ENCODE measurements at regions not wholly inside any gene's neighbourhood (a gene's known extent, or its start where the extent isn't known, plus 50 kb on each side); places are given as distances from the start of the nearest gene placed in this dataset.
"Not testable (repeated sequence)": the region's sequence is repeated elsewhere in the genome, so short reads cannot be mapped to it uniquely, and the experiment has no call there.

- DNase-seq: no peak
Measured at GRCh38 chr20:29296256-29297230, 1960.9 kb upstream of the DEFB115 start.

GRCh38 chr20:29297411-29298270 is 1959.8 kb upstream of the DEFB115 start:
- DNase-seq: no peak

GRCh38 chr20:29298271-29298590 is 1959.2 kb upstream of the DEFB115 start:
- DNase-seq: no peak

- DNase-seq: no peak
Measured at GRCh38 chr20:29298759-29299613, 1958.5 kb upstream of the DEFB115 start.

GRCh38 chr20:29299811-29300578 is 1957.5 kb upstream of the DEFB115 start:
- no peak for DNase-seq

- DNase-seq: no peak
Measured at GRCh38 chr20:29300579-29301551, 1956.6 kb upstream of the DEFB115 start.

- no peak for DNase-seq
Measured at GRCh38 chr20:29301624-29302259, 1955.7 kb upstream of the DEFB115 start.

GRCh38 chr20:29302979-29303644 is 1954.4 kb upstream of the DEFB115 start:
- no peak for DNase-seq

GRCh38 chr20:29306390-29307072 is 1950.9 kb upstream of the DEFB115 start:
- DNase-seq: no peak

- DNase-seq: not testable (repeated sequence)
Measured at GRCh38 chr20:29307484-29307883, 1950.0 kb upstream of the DEFB115 start.

- not testable (repeated sequence) for DNase-seq
Measured at GRCh38 chr20:29308956-29309355, 1948.5 kb upstream of the DEFB115 start.

GRCh38 chr20:29309481-29309880 is 1948.0 kb upstream of the DEFB115 start:
- not testable (repeated sequence) for DNase-seq

- DNase-seq: not testable (repeated sequence)
Measured at GRCh38 chr20:29311046-29311445, 1946.4 kb upstream of the DEFB115 start.

- DNase-seq: not testable (repeated sequence)
Measured at GRCh38 chr20:29312679-29313078, 1944.8 kb upstream of the DEFB115 start.

- no peak for DNase-seq
Measured at GRCh38 chr20:29313481-29313880, 1944.0 kb upstream of the DEFB115 start.

GRCh38 chr20:29314294-29314693 is 1943.2 kb upstream of the DEFB115 start:
- DNase-seq: no peak

GRCh38 chr20:29318871-29319461 is 1938.5 kb upstream of the DEFB115 start:
- no peak for DNase-seq

- no peak for DNase-seq
Measured at GRCh38 chr20:29319725-29320124, 1937.7 kb upstream of the DEFB115 start.

Data from fibroblast of skin of scalp (primary cell).